Activated CD4-positive, alpha-beta T cell treated with anti-CD3 and anti-CD28 coated beads, Interleukin-2, amount 10 ng/mL, durations not matched to agents 7 days and 5 days (primary cell): ENCODE measurements at regions not wholly inside any gene's neighbourhood (a gene's known extent, or its start where the extent isn't known, plus 50 kb on each side); places are given as distances from the start of the nearest gene placed in this dataset.
"Not testable (repeated sequence)": the region's sequence is repeated elsewhere in the genome, so short reads cannot be mapped to it uniquely, and the experiment has no call there.

Experiments used
- CTCF ChIA-PET: fragments of 350-600 bp; sonication (Branson Sonifier 250); formaldehyde crosslinking; loops from one replicate; lab custom pipeline; 2021; ENCODE audit warnings: antibody characterized with exemption; lab: Charles Lee
- POLR2A ChIA-PET: fragments of 350-600 bp; sonication (Branson Sonifier 250); formaldehyde crosslinking; loops from one replicate; lab custom pipeline; 2021; ENCODE audit warnings: antibody characterized with exemption; lab: Charles Lee
- DNase-seq: peaks from one replicate; pipeline ENCODE4 v3.0.0-alpha.2; 2020
- H3K27ac Mint-ChIP-seq: one replicate; pipeline ENCODE4 v1.8.0; 2021; ENCODE audit warnings: mild to moderate bottlenecking, moderate library complexity, mixed read lengths
- H3K27me3 Mint-ChIP-seq: one replicate; pipeline ENCODE4 v1.8.0; 2021; ENCODE audit warnings: mixed read lengths
- H3K36me3 Mint-ChIP-seq: one replicate; pipeline ENCODE4 v1.8.0; 2021; ENCODE audit warnings: low read depth, mixed read lengths
- H3K4me1 Mint-ChIP-seq: one replicate; pipeline ENCODE4 v1.8.0; 2021; ENCODE audit warnings: mixed read lengths
- H3K4me3 Mint-ChIP-seq: one replicate; pipeline ENCODE4 v1.8.0; 2021; ENCODE audit warnings: mild to moderate bottlenecking, moderate library complexity, mixed read lengths
- H3K9me3 Mint-ChIP-seq: one replicate; pipeline ENCODE4 v1.8.0; 2021; ENCODE audit warnings: mixed read lengths

DNA sequence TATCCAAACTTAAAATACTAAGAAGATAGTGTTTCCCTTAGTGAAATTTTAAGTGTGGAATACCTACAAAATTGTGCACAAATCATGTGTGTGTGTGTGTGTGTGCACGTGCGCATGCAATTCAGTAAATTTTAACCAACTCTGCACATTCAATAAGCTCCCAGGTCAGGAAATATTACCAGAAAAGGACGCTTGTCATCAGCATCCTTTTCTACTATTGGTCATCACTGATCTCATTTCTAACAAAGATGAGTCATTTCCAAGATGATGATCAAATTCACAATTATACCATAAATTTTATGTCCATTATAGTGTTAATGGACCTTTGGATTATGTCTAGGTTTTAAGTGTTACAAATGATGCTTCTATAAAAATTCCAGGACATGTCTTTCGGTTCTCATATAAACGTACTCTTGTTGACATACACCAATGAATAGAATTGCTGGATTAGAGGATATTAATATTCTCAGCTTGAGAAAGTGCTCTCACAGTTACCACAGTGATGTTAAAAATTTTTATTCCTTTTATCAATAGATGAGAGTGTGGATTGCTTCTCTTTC lies 560.9 kb upstream of the AGA start:
- peaks cover 5% of the 10 kb centered on the region for H3K9me3 Mint-ChIP-seq
- no peaks in the 10 kb centered on the region for H3K4me1 Mint-ChIP-seq
- H3K27ac Mint-ChIP-seq, result no peak overlapping the region
- DNase-seq, result no peak
- CTCF ChIA-PET, result no interaction called here
- no peaks in the 10 kb centered on the region for H3K36me3 Mint-ChIP-seq
- H3K27me3 Mint-ChIP-seq, result no peaks in the 10 kb centered on the region
- no peak overlapping the region for H3K4me3 Mint-ChIP-seq
- POLR2A ChIA-PET, result no interaction called here

DNA sequence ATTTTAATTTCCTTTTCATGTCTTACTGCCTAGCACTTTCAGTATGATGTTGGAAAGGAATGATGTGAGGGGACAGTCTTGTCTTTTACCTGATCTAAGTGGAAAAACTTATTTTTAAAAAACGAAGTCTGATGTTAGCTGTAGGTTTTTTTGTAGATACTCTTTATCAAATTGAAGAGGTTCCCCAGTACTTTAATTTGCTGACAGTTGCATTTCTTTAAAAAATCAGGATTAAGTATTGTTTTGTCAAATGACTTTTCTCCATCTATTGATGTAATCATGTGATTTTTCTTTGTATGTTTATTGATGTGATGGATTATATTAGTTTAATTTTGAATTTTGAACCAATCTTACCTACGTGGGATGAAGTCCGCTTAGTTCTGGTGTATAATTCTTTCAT lies 568.4 kb upstream of the AGA start:
- Mint-ChIP-seq H3K27ac (no peak overlapping the region), H3K9me3 (peaks cover 4% of the 10 kb centered on the region), H3K27me3 (no peaks in the 10 kb centered on the region), H3K4me1 (no peaks in the 10 kb centered on the region), H3K4me3 (no peak overlapping the region), H3K36me3 (no peaks in the 10 kb centered on the region)
- ChIA-PET POLR2A (no interaction called here), CTCF (no interaction called here)
- DNase-seq, result no peak

DNA sequence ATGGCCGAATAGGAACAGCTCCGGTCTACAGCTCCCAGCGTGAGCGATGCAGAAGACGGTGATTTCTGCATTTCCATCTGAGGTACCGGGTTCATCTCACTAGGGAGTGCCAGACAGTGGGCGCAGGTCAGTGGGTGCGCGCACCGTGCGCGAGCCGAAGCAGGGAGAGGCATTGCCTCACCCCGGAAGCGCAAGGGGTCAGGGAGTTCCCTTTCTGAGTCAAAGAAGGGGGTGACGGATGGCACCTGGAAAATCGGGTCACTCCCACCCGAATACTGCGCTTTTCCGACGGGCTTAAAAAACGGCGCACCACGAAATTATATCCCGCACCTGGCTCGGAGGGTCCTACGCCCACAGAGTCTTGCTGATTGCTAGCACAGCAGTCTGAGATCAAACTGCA lies 572.8 kb upstream of the AGA start:
- H3K27ac Mint-ChIP-seq, H3K9me3 Mint-ChIP-seq, H3K4me1 Mint-ChIP-seq, POLR2A ChIA-PET, DNase-seq, H3K27me3 Mint-ChIP-seq, H3K36me3 Mint-ChIP-seq, H3K4me3 Mint-ChIP-seq, CTCF ChIA-PET: not testable (repeated sequence)

DNA sequence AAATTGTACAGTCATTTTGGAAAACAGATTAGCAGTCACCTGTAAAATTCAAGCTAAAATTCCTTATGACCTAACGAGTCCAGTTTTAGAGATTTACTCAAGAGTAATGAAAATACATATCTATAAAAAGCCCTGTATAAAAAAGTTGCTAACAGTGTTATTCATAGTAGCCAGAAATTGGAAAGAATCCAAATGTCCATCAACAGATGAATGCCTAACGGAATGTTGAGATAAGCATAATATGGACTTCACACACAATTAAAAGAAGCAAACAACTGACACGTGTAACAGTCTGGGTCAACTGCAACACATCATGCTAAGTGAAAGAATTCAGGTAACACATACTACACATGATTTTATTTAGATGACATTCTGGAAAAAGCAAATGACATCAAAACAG lies 584.8 kb upstream of the AGA start:
- ChIA-PET POLR2A (no interaction called here), CTCF (no interaction called here)
- H3K27ac Mint-ChIP-seq, result no peak overlapping the region
- H3K9me3 Mint-ChIP-seq, result no peaks in the 10 kb centered on the region
- DNase-seq, result no peak
- no peak overlapping the region for H3K4me3 Mint-ChIP-seq
- no peaks in the 10 kb centered on the region for H3K36me3 Mint-ChIP-seq
- H3K27me3 Mint-ChIP-seq, result no peaks in the 10 kb centered on the region
- no peaks in the 10 kb centered on the region for H3K4me1 Mint-ChIP-seq

DNA sequence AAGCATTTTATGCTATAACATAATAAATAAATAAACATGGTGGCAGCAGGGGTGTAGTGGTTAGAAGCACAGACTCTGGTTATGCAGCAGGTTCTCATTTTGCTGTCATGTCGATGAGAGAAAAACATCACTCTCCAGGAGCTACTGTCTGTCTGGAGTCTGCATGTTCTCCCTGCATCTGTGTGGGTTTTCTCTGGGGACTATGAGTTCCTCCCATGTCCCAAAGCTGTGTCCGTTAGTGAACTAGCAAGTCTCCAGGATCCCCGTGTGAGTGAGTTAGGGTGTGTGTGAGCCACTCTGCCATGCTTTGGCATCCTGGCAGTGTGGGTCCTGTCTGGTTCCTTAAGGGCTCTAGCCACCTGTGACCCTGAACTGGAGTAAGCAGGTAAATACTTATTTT lies 585.6 kb upstream of the AGA start:
- POLR2A ChIA-PET, result no interaction called here
- Mint-ChIP-seq H3K4me1 (no peaks in the 10 kb centered on the region), H3K27me3 (no peaks in the 10 kb centered on the region), H3K9me3 (no peaks in the 10 kb centered on the region), H3K4me3 (no peak overlapping the region), H3K36me3 (no peaks in the 10 kb centered on the region), H3K27ac (no peak overlapping the region)
- DNase-seq, result no peak
- CTCF ChIA-PET, result no interaction called here

DNA sequence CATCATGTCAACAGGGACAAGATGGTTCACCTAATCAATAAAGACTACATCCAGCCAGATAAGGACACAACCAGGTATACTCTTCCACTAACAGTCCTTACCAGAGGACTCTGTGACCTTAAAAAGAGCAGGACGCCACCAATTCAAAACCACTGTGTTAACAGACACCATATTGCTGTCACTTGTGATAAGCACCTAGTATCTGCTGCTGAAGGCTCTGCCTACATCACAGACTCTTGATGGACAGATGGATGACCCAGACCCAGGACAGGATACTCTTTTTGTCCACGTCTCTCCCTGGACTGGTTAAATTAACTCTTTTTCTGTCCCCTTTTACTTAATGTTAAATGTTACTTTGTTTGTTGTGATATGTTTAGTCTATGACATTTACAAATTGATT lies 586.2 kb upstream of the AGA start:
- H3K27ac Mint-ChIP-seq, result no peak overlapping the region

DNA sequence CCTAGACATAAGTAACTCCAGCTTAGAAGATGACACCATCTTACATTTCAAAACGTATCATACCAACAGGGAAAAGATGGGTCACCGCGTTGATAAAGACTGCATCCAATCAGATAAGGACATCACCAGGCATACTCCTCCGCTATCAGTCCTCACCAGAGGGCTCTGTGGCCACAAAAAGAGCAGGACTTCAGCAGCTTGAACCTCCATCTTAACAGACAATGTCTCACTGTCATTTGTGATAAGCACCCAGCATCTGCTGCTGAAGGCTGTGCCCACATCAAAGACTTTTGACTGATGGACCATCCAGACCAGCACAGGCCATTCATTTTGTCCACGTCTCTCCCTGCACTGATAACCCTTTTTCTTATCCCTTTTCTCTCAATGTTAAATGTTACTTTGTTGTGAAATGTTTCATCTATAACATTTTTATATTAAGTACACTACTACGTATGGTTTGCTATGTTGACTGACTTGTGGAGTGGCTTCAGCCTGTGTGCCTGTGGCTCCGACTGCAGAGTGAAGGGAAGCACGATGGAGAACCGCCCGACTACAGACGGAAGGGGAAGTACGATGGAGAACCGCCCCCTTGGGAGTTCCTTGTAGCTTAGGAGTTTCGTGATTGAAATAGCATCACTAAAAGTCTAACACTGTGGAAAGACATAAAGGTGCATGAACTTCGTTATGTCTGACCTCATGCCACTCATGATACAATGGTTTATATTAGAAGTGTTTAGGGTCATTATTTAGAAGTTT lies 595.4 kb upstream of the AGA start:
- CTCF ChIA-PET, result no interaction called here
- DNase-seq, result no peak
- no peaks in the 10 kb centered on the region for H3K4me1 Mint-ChIP-seq
- no peaks in the 10 kb centered on the region for H3K27me3 Mint-ChIP-seq
- H3K27ac Mint-ChIP-seq, result no peak overlapping the region
- H3K36me3 Mint-ChIP-seq, result no peaks in the 10 kb centered on the region
- H3K9me3 Mint-ChIP-seq, result no peaks in the 10 kb centered on the region
- POLR2A ChIA-PET, result no interaction called here
- no peak overlapping the region for H3K4me3 Mint-ChIP-seq

More for the DNA sequence above, 586.2 kb upstream of the AGA start:
- H3K4me1 Mint-ChIP-seq, result no peaks in the 10 kb centered on the region
- CTCF ChIA-PET, result no interaction called here
- no peaks in the 10 kb centered on the region for H3K9me3 Mint-ChIP-seq
- no peak overlapping the region for H3K4me3 Mint-ChIP-seq
- DNase-seq, result no peak
- POLR2A ChIA-PET, result no interaction called here
- no peaks in the 10 kb centered on the region for H3K27me3 Mint-ChIP-seq
- no peaks in the 10 kb centered on the region for H3K36me3 Mint-ChIP-seq

DNA sequence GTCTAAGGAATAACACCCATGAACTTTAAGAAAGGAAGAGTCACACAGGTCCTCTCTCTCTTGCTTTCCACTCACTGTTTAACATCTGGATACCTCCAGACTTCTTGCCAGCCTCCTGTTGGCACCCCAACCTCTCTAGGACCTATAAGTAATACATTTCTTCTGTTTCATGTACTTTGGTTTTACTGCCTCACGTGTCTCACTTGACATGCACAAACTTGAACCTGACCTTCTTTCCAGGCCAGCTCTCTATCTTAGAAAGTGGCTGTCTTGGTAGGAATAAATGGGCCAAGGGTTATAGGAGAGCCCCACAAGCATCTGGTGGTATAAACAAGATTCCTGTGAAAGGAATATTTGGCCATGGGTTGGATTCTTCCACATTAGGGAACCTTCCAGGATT lies 614.8 kb upstream of the AGA start:
- H3K27me3 Mint-ChIP-seq, result no peaks in the 10 kb centered on the region
- CTCF ChIA-PET, result no interaction called here
- H3K27ac Mint-ChIP-seq, result no peak overlapping the region
- H3K9me3 Mint-ChIP-seq, result peaks cover 4% of the 10 kb centered on the region
- no peaks in the 10 kb centered on the region for H3K36me3 Mint-ChIP-seq
- H3K4me3 Mint-ChIP-seq, result no peak overlapping the region
- H3K4me1 Mint-ChIP-seq, result no peaks in the 10 kb centered on the region
- POLR2A ChIA-PET, result no interaction called here
- DNase-seq, result no peak

DNA sequence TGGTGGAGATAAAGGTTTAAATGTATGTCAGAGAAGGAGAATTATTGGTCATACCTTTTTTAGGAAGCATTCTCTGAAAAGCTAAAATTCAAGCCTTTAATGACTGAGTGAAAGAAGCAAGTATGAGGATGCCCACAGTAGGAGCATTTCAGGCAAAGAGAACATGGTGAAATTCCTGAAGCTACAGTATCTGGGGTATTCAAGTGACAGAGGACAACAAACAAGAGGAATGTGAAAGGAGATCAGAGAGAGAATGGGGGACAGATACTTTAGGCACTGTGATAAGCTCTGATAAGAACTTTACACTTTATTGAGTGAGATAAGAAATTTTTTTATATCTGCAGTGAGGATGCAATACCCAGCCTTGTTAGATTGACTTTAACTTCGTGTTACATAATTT lies 621.3 kb upstream of the AGA start:
- CTCF ChIA-PET, result no interaction called here
- Mint-ChIP-seq H3K36me3 (no peaks in the 10 kb centered on the region), H3K27ac (no peak overlapping the region)

DNA sequence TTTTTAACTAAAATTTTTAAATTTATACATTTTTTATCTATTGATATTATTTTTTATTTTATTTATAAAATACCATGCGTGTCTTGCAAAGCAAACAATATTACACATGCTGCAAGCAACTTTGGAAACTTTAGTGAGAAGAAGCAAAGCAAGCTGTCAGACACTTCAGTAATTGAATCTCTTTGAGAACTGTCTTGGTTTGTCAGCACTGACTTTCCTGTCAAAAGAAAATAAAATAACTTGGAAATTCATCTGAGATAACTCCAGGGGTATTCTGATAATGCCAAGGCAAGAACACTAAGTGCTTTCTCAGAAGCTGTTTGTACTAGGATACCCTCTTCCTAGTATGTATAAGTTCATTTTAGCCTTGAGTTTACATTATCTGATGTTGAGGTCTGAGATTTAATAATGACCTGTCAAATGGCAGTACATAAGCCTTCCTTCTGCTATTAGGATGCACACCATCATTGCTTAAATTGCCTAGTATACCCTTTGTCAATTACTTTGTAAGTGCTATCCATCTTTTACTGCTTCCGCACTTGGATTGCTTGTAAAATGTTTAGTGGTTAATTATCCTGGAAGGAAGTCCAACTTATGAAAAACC lies 624.2 kb upstream of the AGA start:
- Mint-ChIP-seq H3K36me3 (no peaks in the 10 kb centered on the region), H3K27ac (no peak overlapping the region), H3K27me3 (no peaks in the 10 kb centered on the region), H3K9me3 (no peaks in the 10 kb centered on the region), H3K4me1 (no peaks in the 10 kb centered on the region), H3K4me3 (no peak overlapping the region)
- no peak for DNase-seq
- ChIA-PET CTCF (no interaction called here), POLR2A (no interaction called here)

More for the DNA sequence above, 621.3 kb upstream of the AGA start:
- Mint-ChIP-seq H3K4me1 (no peaks in the 10 kb centered on the region), H3K9me3 (no peaks in the 10 kb centered on the region), H3K27me3 (no peaks in the 10 kb centered on the region), H3K4me3 (no peak overlapping the region)
- POLR2A ChIA-PET, result no interaction called here
- DNase-seq, result no peak

DNA sequence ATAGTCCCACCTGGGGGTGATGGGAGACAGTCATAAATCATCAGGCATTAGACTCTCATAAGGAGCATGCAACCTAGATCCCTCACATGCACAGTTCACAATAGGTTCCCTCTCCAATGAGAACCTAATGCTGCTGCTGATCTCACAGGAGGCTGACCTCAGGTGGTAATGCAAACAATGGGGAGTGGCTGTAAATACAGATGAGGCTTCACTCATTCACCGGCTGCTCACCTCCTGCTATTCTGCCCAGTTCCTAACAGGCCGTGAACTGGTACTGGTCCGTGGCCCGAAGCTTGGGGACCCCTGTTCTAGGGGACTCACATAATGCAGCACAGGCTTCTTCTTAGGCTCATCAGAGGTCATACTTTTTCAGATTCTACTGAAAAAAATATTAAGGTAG lies 625.9 kb upstream of the AGA start:
- no peaks in the 10 kb centered on the region for H3K36me3 Mint-ChIP-seq
- H3K4me1 Mint-ChIP-seq, result no peaks in the 10 kb centered on the region
- no peak overlapping the region for H3K4me3 Mint-ChIP-seq
- CTCF ChIA-PET, result no interaction called here
- H3K9me3 Mint-ChIP-seq, result no peaks in the 10 kb centered on the region
- no peaks in the 10 kb centered on the region for H3K27me3 Mint-ChIP-seq
- DNase-seq, result no peak
- POLR2A ChIA-PET, result no interaction called here
- no peak overlapping the region for H3K27ac Mint-ChIP-seq

DNA sequence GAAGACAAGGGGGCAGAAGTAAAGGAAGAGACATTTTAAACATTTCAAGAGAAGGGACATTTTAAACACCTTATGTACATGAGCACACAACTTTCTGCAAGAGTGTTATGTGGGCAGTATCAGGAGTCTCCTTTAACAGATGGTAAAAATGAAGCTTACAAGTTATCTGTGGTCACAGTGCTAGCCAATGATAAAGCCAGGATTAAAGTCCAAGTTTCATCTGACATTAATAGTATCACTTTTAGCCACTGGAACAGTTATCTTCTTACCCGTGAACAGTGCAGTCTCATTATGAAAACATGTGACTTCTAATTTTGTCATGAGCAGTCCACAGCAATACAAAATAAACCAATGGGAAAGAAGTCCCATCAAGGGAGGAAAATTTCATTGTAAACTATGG lies 627.9 kb upstream of the AGA start:
- Mint-ChIP-seq H3K9me3 (no peaks in the 10 kb centered on the region), H3K4me1 (no peaks in the 10 kb centered on the region), H3K4me3 (no peak overlapping the region), H3K36me3 (no peaks in the 10 kb centered on the region), H3K27ac (no peak overlapping the region), H3K27me3 (no peaks in the 10 kb centered on the region)
- no peak for DNase-seq
- ChIA-PET CTCF (no interaction called here), POLR2A (no interaction called here)

DNA sequence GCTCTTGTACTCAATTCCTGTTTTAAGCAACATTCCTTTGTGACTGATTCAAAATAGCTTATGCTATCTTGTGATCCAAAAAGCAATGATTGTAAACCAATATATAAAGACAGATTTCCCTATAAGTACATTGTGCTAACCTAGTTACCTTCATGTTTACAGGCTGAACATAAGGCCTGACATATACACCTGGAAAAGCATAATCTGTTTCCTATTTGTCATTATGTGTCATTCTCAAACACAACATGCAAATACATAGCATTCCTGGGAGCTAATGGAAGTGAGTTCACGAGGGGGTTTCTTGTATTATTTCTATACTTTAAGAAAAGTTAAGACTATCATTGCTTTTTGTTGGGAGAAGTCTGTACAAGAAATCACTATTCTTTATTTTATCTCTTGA lies 638.1 kb upstream of the AGA start:
- DNase-seq, result no peak
- no peaks in the 10 kb centered on the region for H3K36me3 Mint-ChIP-seq
- no peak overlapping the region for H3K4me3 Mint-ChIP-seq
- CTCF ChIA-PET, result no interaction called here
- H3K4me1 Mint-ChIP-seq, result no peaks in the 10 kb centered on the region
- H3K27ac Mint-ChIP-seq, result no peak overlapping the region
- H3K9me3 Mint-ChIP-seq, result no peaks in the 10 kb centered on the region
- POLR2A ChIA-PET, result no interaction called here
- no peaks in the 10 kb centered on the region for H3K27me3 Mint-ChIP-seq

DNA sequence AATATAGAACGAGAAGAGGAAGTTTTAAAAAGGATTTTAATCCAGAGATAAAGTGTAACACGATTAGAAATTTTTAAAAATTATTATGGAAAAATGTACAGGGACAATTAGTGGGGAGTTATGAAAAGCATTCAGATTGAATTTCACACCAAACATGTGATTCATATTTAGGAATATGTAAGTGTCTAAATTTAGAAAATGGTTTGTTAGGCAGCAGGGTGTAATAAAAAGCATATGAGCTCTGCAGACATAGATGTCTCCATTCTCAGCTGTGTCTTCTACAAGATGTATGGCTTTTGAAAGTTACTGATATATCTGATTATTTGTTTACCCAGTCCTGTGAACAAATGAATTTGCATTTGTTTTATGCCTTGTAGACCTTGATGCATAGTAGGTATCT lies 638.9 kb upstream of the AGA start:
- no peak overlapping the region for H3K27ac Mint-ChIP-seq
- POLR2A ChIA-PET, result no interaction called here
- DNase-seq, result no peak
- H3K36me3 Mint-ChIP-seq, result no peaks in the 10 kb centered on the region
- H3K4me1 Mint-ChIP-seq, result no peaks in the 10 kb centered on the region
- no peak overlapping the region for H3K4me3 Mint-ChIP-seq
- no peaks in the 10 kb centered on the region for H3K27me3 Mint-ChIP-seq
- H3K9me3 Mint-ChIP-seq, result no peaks in the 10 kb centered on the region
- CTCF ChIA-PET, result no interaction called here
